Nucleus accumbens (tissue), 56 donors: ENCODE measurements at regions not wholly inside any gene's neighbourhood (a gene's known extent, or its start where the extent isn't known, plus 50 kb on each side); places are given as distances from the start of the nearest gene placed in this dataset.
"Not testable (repeated sequence)": the region's sequence is repeated elsewhere in the genome, so short reads cannot be mapped to it uniquely, and the experiment has no call there.

Experiments
- DNase-seq, 56 donors: peaks; one replicate each; lab custom pipeline; 2025; lab: John Stamatoyannopoulos, UW

DNA sequence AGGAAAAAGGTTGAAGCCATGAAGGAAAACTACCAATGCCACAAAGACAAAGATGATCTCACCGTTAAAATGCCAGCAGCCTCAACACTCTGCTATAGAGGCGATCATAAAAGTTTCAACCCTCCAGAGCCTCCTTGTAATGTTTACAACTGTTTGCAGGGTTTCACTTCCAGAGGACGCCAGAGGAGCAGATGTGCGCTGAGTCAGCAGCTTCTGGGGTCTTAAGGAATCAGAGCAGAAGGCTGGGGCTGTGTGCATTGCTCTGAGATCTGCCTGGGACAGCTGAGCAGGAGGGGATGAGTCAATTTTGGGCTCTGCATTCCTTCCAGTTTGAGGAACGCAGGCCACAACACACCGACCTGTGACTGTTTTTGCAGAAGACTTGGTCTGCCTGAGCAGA, 98.3 kb downstream of the TMEM130 start:
- DNase-seq: peak in 3 of 56 donors; percentile 3 to 13 (median 6)

- no peak for DNase-seq
Measured at GRCh38 chr7:98771941-98772603, 97.7 kb downstream of the TMEM130 start.

GRCh38 chr7:98774884-98775283, 94.9 kb downstream of the TMEM130 start:
- DNase-seq: no peak

DNA sequence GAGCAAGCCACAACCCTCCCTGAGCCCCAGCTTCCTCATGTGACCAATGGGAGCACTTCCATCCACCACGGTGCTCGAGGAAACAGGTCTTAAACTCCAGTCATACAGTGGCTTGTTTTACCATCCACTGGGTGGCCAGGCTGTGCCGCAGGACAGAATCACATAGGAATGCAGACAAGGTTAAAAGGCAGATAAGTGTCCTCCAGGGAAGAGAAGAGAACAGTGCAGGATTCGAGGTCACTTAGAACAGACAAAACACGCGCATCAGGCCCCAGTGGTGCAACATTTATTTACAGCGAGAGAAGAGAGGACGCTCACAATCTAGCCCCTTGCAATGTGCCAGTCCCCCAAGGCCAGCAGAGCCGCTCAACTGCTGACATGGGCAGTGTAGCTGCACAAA, 92.8 kb downstream of the TMEM130 start:
- DNase-seq: no peak

GRCh38 chr7:98778421-98778820, 91.4 kb downstream of the TMEM130 start:
- no peak for DNase-seq

DNA sequence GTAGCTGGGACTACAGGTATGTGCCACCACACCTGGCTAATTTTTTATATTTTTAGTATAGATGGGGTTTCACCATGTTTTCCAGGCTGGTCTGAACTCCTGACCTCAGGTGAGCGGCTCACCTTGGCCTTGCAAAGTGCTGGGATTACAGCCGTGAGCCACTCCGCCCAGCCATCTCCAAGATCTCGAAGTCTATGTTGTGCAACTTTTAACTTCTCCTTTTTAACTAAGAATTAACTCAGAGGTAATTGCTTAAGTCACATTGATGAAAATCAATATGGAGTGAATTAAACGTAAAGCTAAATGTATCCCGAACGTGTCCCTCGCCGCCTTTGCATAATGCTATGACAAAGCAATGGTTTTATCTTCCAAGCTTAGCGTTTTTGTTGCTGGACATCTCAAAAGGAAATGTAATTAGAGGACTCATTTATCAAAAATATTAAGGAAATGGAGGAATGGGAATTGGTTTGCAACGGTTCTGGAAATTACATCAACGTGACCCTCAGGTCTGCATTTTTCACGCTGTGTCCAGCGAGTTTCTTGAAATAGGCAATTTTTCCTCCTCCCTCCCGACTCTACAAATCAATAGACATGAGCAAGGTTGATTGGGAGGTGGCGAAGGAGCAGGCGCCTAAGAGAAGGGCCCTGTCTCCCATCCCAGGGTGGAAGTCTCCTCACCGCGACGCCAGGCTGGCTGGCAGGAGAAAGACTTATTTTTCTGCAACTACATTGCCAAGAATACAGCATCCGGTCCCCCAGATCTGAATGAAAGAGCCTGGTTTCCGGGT, 89.8 kb downstream of the TMEM130 start:
- no peak for DNase-seq

- DNase-seq: no peak
Measured at GRCh38 chr7:98784216-98784785, 85.5 kb downstream of the TMEM130 start.

GRCh38 chr7:98785929-98786571, 83.8 kb downstream of the TMEM130 start:
- DNase-seq: no peak

- no peak for DNase-seq
Measured at GRCh38 chr7:98788966-98789365, 80.8 kb downstream of the TMEM130 start.

DNA sequence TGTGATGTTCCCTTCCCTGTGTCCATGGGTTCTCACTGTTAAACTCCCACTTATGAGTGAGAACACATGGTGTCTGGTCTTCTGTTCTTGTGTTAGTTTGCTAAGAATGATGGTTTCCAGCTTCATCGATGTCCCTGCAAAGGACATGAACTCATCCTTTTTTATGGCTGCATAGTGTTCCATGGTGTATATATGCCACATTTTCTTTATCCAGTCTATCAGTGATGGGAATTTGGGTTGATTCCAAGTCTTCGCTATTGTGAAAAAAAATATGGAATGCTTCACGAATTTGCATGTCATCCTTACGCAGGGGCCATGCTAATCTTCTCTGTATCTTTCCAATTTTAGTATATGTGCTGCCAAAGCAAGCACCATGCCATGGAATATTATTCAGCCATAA, 75.4 kb downstream of the TMEM130 start:
- DNase-seq: not testable (repeated sequence)

DNA sequence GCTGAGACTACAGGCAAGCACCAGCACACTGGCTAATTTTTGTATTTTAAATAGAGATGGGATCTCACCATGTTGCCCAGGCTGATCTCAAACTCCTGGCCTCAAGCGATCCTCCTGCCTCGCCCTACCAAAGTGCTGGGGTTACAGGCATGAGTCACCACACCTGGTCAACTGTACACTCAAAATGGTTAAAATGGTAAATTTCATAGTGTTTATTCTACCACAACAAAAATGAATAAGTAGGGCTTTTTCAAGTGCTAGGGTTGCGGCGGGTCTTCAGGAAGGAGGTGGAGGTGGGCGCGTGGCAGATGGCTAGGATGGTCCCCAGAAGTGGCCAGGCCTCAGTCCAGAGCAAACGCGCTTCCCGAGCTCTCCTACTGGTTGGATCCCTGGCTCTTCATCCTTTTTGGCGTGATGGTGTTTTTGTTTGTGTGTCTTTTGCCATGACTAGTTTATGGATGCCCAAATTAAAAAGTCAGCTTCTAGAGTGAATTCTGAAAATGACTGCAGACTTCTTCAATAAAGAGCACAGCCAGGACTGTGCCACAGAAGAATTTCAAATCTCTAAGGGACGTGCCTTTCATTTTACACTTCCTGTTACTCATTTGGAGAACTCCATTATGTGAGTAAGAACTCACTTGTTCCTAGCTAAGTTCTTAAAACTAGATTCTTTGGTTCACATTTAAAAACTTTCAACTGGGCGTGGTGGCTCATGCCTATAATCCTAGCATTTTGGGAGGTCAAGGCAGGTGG, 73.9 kb downstream of the TMEM130 start:
- DNase-seq: no peak
